ENCODE measurements at regions not wholly inside any gene's neighbourhood (a gene's known extent, or its start where the extent isn't known, plus 50 kb on each side); places are given as distances from the start of the nearest gene placed in this dataset.

DNA sequence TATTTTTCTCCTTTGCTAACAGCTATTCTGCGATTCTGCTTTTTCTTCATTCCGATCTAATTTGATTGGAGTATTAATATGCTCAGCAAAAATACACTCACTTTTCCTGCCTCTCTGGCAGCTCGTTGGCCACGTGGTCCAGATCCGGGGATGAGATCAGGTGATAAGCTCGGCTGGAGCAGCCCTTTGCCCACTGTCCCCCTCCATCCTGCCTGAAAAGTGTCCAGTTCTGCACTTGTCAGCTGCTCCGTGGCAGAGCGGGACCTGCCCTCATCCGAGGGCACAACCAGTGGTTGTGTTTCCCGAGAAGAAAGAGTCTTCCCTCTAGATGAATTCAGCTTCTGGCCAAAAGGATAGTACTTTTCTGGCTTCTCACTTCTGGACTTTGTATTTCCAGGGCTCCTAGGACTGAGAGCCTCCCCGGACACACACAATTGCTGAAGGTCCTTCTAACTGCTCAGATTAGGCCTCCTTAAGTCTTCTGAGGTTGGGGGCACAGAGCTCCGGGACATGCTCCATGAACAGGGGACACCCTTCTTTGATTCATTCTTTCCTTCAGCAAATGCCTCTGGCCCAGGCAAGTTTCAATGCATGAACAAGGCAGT, 103.9 kb upstream of the ALDH1A3 start:
- intact Hi-C loops (cut with DNase I), result no loop called here
- DNase-seq (no peak), ATAC-seq (ENCODE audit: poor library complexity) (no peak)

DNA sequence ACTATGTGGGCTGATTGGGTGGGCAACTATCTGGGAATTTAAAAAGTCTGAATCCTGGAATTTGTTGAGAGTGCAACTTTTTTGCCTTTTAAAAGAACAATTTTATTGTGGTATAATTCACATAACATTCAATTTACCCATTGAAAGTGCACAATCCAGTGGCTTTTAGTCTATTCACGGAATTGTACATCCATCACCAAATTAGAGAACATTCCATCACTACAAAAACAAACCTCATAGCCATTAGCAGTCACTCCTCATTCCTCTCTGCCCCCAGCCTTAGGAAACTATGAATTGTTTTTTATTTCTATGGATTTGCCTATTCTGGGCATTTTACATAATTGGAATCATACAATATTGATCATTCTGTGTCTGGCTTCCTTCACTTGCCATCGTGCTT, 101.8 kb upstream of the ALDH1A3 start:
- intact Hi-C loops (cut with DNase I), result no loop called here
- ATAC-seq (ENCODE audit: poor library complexity) (no peak), DNase-seq (no peak)

GRCh38 chr15:100778831-100779288, 100.8 kb upstream of the ALDH1A3 start:
- DNase-seq (no peak), ATAC-seq (ENCODE audit: poor library complexity) (no peak)
- intact Hi-C loops (cut with DNase I), result no loop called here

GRCh38 chr15:100779331-100780207, 100.1 kb upstream of the ALDH1A3 start:
- DNase-seq, result no peak
- no peak for ATAC-seq (ENCODE audit: poor library complexity)
- intact Hi-C loops (cut with DNase I), result no loop called here

- ATAC-seq (ENCODE audit: poor library complexity), result no peak
- intact Hi-C loops (cut with DNase I), result no loop called here
- no peak for DNase-seq
These were observed 99.3 kb upstream of the ALDH1A3 start for GRCh38 chr15:100780208-100780800.

GRCh38 chr15:100781061-100781960, 98.3 kb upstream of the ALDH1A3 start:
- no peak for ATAC-seq (ENCODE audit: poor library complexity)
- intact Hi-C loops (cut with DNase I), result no loop called here
- DNase-seq, result no peak

- no peak for ATAC-seq (ENCODE audit: poor library complexity)
- intact Hi-C loops (cut with DNase I), result no loop called here
- DNase-seq, result no peak
These were observed 97.6 kb upstream of the ALDH1A3 start for GRCh38 chr15:100781961-100782530.

DNA sequence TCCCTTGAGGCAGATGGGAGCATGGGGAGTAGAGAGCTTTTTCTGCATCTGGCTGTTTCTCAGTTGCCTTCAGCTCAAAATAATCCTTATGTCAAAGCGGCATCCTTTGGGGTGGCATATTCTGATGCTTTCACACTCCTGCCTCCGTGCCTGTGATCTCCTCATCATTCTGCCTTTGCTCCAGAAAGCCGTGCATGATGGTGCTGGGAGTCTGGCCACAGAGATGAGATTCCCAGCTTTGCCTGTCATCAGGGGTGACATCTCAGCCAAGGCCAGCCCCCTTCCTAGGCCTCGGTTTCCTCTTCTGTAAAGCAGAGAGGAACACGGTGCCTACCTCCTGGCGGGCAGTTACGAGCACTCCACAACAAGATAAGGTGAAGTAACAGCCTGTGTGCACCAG, 96.3 kb upstream of the ALDH1A3 start:
- ATAC-seq (ENCODE audit: poor library complexity), result no peak

GRCh38 chr15:100783760-100784492, 95.7 kb upstream of the ALDH1A3 start:
- intact Hi-C loops (cut with DNase I), result no loop called here
- DNase-seq, result no peak

More for the DNA sequence above, 96.3 kb upstream of the ALDH1A3 start:
- intact Hi-C loops (cut with DNase I), result no loop called here
- no peak for DNase-seq

DNA sequence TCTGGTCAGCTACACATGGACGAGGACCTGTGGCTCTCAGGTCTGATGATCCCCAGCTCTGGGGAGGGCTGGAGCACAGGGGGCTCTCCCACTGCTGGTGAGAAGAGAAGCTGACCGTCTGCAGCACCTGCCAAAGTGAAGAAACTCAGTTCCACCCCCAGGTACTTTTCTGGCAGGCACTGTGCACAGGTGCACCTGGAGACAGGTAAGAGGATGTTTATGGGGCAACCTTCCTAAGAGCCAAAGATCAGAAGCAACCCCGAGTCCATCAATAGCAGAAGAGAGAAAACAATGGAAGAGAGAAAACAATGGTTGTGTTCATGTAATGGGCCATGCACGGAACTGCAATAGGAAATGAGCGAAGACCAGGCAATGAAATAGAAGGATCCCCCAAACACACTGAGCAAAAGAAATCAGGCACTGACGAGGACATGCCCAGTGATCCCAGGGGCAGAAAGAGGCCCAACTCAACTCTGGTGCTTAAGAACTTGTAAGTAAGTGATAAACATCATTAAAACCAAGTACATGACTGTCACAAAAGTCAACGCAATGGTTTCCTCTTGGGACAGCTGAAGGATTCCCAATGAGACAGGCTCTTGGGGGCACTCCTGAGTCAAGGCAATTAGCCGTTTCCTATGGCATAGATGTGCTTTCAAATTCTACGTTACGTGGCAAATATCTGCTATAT, 95.0 kb upstream of the ALDH1A3 start:
- no peak for ATAC-seq (ENCODE audit: poor library complexity)
- DNase-seq, result no peak
- intact Hi-C loops (cut with DNase I), result no loop called here

More at GRCh38 chr15:100783760-100784492, 95.7 kb upstream of the ALDH1A3 start:
- no peak for ATAC-seq (ENCODE audit: poor library complexity)

- no peak for DNase-seq
- intact Hi-C loops (cut with DNase I), result no loop called here
- ATAC-seq (ENCODE audit: poor library complexity), result no peak
These were observed 94.2 kb upstream of the ALDH1A3 start for GRCh38 chr15:100785181-100786138.

- no peak for DNase-seq
- intact Hi-C loops (cut with DNase I), result no loop called here
- ATAC-seq (ENCODE audit: poor library complexity), result no peak
These were observed 93.5 kb upstream of the ALDH1A3 start for GRCh38 chr15:100786139-100786531.

DNA sequence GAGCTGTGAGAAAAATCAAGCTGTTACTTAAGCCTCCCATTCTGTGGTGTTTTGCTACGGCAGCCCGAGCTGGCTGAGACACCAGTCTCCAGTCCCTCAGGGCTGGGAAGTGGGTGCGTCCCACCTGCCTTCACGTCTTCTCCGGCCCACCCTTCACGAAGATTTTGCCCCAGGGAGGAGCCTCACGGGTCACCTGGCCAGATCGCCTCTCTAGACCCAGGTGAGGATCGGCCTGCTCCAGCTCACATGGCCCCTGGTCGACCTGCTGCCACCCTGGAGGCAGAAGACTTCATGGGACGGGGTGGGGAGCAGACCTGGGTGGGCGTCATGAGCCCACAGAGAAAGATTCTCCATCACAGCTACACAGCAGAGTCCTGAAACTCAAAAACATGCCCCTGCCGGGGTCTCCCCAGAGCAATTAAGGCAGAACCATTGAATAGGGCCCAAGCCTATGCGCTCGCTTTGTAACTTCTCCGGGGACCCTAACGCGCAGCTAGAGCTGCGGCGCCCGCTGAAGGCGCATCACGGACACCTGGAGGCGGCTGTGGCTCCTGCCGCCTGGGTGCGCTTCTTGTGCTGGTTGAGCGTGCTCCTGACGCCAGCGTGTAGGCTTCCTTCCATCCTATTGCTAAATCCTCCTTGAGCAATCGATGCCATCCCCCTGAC, 92.6 kb upstream of the ALDH1A3 start:
- ATAC-seq (ENCODE audit: poor library complexity) (no peak), DNase-seq (no peak)
- intact Hi-C loops (cut with DNase I), result no loop called here

DNA sequence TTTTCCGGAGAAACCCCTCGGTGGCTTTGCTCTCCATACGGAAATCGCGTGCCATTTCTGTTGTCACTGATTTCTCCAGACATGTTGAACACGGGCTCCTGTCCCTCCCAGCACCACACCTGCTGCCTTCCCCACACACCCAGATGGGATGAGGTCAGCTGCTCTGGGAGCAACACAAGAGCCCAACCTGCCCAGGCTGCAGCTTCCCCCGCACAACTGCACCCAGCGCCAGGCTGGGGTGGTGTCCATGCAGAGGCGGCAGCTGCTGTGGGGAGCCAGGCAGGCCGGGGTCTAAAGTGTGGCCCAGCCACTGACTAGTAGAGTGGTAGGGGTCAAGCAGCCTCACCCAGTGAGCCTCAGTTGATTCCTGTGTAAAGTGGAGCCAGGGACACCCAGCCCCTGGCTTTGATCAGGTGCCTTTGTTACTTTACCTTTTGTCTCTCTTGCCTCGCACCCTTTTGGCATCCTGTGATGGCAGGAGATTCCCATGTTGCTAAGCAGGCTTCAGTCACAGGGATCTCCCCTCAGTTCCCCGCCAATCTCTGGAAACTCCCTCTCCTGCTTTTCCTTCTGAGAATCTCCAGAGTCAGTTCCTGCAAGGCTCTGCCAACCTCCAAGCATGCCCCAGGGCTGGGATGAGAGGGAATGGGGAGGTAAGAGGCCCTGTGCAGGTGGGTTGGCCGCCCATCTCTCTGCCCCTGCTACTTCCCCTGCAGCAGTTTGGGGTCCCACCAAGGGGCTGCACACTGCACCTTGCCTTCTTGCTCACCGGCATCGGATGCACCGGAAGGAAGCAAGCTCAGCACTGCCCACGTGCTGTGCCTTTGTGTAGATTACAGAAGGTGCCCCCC, 91.8 kb upstream of the ALDH1A3 start:
- ATAC-seq (ENCODE audit: poor library complexity), result no peak
- no peak for DNase-seq
- intact Hi-C loops (cut with DNase I), result no loop called here
